ENCODE measurements at regions not wholly inside any gene's neighbourhood (a gene's known extent, or its start where the extent isn't known, plus 50 kb on each side); places are given as distances from the start of the nearest gene placed in this dataset.

DNA sequence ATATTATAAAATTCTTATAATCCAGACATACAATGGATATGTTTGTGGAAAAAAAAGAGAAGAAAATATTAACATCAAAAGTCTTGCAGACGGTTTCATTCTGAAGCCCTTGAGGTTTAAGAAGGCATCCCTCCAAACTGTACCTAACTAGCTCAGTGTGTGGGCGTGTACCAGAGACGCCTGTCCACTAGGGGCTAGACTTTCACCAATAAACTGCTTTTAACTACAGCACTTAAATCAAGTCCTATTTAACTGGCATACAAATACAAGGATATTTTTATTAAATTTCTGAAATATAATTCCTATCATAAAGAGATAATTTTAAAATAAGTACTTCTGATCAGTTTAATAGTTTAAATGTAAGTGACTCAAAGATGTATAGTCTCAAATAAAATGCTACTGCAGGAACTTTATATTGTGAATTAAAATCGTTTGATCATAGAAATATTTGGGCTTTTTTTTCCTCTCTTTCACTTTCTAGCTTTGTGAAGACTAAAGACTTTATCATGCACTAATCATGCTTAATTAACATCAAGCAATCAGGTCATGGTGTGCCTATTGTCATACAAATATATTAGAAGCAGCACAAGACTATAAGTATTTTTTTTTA, 437.7 kb downstream of the SATB2 start:
- DNase-seq = no peak

DNA sequence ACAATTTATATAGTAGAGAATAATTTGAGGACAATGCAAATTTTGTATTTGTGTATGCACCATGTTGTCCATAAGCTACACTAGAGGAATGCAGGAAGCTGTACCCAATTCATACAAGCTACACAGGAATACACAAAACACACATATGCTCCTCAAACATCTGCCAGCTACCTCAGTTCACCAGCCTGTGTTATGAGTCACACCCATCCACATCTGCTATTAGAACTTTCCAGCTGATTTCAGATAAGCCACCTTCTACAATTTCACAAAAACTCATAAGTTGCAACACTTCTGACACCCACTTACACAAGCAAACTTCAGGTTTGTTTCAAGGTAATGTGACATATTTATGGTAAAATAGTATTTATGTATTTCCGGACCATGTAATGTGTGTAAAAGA, 438.9 kb downstream of the SATB2 start:
- DNase-seq = no peak

DNA sequence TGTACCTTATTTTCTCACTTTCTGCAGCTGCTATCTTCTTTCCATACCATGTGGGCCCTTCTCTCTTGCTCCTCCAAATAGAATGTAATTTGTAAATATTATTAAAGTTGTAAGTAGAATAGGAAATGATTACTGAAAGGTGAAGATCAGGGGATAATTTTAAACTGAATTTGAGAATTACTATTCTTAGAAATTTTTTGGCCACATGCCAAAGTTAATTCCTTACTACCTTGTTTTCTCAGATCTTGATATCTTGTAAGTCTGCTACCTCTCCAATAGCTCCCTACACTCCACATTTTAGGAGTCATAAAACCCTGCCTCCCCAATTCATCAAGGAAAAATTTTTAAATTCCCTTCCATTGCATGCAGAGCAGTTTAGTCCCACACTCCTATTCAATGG, 442.7 kb downstream of the SATB2 start:
- no peak for DNase-seq

DNA sequence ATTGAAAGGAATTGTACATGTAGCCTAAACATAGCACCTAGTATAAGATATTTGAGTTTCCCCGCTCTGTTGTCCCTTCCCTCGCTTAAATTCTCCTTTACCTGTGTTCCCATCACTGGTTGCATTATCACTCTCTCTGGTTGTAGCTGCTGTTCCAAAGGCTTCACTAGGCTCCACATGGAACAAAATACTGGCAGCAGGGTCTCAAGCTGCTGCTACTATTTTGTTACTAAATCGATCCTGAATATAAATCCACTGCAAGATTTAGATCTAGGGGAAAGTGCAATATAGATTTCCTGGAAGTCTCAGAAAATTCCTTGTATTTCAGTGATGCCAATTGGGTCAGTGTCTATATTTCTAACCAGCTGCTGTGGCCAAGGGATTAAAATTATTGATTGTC, 443.5 kb downstream of the SATB2 start:
- DNase-seq = no peak

DNA sequence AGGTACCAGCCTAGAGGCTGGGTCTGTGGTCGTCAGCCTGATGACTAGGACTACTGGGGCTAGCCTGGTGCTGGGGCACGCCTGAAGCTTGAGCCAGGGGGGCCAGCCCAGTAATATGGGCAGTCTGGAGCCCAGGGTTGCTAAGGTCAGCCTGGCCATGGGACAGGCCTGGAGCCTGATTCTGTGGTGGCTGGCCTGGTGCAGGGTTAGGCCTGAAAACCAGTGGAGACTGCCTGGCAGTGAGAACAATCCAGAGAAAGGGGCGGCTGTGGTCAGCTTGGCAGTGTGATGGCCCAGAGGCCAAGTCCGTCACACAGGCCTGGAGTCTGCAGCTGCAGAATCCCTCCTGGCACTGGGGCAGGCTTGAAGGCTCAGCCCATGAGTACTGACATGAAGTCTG, 445.8 kb downstream of the SATB2 start:
- no peak for DNase-seq

DNA sequence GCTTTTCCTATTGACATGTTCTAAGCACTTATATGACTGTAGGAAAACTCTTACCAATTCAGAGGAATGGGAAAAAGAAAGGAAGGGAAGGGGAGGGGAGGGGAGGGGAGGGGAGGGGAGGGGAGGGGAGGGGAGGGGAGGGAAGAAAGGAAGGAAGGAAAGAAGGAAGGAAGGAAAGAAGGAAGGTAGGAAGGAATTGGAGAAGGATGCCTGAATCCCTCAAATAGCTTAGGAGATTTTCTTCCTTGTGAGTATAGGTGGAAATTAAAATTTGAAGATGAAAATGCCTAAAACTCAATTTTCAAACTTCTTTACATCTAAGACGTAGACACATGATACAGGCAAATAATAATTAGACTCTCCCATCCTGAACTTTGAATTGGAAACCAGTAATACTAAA, 463.1 kb downstream of the SATB2 start:
- DNase-seq = no peak

DNA sequence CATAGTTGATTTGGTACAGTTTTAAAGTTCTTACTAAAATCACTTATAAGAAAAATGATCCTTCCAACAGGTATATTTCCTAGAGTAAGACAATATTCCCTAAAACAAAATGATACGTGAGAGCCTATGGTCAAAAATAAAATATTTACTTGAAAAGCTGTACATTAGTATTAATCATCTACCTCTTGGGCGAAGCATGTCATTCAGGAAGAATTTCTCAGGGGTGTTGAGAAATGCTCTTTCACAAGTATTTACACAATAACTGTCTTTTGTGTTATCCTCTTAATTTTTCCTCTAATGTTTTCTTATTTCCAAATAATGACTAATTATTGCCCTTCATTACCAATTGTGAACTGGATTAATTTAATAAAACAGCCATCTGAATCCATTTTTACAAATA, 466.3 kb downstream of the SATB2 start:
- DNase-seq = no peak

DNA sequence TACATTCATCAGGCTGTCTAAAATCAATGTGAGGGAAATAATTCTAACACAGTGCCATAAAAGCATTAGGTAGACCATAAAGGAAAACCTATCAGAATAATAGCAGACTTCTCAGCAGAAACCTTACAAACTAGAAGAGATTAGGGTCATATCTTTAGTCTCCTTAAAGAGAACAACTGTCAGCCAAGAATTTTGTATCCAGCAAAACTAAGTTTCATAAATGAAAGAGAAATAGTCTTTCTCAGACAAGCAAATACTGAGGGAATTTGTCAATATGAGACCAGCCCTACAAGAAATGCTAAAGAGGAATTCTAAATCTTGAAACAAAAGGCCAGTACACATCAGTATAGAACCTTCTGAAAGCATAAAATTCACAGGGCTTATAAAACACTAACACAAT, 482.0 kb downstream of the SATB2 start:
- no peak for DNase-seq

DNA sequence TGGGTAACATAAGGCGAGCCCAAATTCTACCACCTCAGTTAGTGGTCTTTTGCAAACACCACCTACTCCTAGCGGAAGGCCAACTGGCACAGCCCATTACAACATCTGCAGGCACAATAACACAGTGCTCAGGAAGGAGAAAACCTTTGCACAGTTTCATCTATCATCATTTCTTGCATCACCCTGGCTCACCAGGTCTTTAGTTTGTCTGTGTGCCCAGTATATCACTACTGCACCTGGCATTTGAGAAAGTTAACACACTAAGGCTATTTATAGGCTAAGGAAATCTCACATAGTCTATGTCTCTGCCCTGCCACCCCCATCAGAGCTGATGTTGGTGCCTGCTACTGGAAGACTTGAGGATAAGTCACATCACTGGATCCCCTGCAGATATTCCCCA, 484.0 kb downstream of the SATB2 start:
- DNase-seq = no peak

DNA sequence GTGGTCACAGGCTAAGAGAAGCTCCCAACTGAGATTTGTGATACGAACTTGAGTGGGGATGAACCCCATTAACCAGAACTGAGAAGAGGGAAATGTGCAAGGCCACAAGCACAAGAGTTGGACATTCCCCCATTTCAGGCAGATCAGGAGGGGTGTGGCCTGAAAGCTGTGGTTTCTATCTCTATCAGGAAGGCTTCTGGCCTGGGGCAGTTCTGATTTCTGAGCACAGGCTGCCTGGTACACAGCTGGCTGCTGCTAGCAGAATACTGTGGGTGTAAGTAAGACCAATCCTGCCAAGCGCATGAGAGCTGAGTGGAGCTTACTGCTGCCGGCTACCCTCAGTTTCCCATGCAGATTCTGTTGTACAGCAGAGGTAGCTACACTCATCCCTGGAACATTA, 484.6 kb downstream of the SATB2 start:
- no peak for DNase-seq

DNA sequence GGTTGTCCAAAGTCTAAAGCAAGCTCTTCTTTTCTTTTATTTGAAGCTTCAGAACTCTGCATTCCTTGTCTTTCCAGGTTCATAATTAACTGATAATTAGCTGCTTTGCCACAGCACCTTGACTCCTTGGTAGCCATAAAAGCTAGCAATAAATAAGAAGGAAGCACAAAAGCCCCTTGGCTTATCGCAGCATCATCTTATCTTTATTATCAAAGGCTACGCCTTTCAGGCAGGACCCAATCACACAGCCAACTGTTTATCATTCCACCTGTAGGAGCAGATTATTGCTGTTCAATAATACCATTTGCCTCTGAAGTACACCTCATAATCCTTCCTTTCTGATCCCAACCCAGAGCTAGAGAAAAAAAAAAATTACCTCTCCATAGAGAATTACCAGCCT, 489.2 kb downstream of the SATB2 start:
- no peak for DNase-seq

DNA sequence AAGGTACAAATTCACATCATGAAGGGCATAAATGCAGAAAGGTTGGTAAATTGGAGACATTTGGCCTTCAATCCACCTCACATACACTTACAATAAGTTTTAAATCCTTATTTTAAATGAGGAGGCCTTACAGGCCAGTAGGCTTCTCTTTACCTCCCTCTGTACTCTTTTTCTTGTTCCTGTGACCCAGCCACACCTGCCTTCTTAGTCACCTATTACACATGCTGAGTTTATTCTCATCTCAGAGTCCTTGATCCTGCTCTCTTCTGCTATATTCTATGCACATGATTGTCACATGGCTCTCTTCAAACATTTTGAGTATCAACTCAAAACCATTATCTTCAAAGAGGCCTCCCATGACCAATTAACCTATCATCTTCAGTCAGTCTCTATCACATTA, 491.5 kb downstream of the SATB2 start:
- DNase-seq = no peak

DNA sequence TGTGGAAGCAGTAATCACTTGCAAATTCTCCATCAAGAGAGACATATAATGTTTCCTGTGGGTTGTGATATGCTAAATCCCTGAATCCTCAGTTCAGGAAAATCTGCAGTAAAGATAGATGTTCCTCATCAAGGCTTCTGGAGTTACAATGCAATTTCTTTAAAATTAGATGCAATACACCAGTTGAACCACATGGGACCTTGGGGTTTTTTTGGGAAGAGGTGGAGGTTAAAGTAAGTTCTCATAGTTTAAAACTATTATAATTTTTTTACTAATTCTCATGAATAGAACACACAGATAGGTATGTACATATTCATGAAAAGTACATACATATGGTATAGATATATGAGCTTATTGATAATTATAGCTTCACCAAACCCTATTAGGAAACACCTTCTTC, 496.2 kb downstream of the SATB2 start:
- no peak for DNase-seq

DNA sequence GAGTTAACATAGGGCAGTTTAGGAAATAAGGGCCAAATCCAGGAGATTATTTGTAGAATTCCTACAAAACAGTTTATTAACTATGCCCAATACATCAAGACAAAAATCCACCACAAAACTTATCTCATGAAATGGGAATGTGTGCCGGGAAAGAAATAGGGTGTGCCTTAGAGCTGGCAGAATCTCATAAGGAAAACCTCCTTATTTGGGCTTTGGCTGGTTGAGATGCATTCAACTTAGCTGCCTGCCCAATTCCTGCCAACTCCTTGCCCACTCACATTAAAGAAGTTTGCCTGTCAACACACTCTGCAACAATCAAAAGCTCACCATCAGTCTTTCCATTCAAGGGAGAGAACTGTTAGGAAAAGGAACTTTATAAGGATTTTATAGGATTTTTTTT, 500.6 kb downstream of the SATB2 start:
- DNase-seq = no peak

DNA sequence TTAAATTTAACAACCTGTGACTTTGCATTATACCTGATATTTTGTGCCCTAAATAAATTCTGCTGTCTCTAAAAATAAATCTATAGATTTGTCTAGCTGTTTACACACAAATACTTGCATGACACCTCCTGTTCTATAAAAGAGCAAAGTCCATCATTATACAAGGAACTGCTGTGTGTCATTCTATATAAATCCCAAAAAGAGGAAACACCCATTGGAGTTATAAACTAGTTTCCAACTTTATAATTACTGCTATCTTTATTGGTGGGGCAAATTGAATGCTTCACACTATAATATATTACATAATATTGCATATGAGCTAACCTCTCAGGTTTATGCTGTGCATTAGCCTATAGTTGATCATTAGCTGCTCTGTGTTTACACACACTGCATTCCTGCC, 504.4 kb downstream of the SATB2 start:
- DNase-seq = no peak

DNA sequence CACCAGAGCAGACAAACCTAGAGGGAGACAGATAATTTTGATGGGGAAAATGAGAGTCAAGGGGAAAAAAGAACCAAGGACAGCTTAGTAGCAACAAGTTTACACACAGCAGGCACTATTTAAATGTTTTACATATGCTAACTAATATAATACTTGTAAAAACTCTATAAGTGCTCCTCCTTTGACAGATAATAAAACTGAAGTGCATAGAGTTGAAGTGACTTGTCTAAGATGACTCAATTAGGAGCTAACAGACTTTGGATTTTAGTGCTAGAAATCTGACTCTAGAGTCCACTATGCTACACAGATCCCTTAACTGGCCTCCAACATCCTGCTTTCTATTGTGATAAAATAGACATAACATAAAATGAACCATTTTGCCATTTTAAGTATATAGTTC, 506.9 kb downstream of the SATB2 start:
- DNase-seq = no peak

DNA sequence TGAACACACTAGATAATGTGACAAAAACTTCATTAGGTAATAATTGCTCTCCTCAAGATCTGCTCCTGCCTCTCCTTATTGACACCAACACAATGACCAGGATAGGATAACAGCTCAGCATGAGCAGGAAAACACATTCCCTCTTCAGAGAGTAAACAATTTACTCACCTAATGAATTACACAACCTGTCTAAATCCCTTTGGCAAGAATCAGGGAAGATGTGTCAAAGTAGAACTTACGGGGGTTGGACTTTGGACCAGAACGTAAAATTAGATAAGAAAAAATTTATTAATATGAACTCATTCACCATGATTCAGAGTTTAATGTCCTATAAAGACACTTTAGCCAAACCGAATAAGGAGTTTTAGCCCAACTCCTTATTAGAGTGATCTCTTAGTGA, 512.2 kb downstream of the SATB2 start:
- DNase-seq = no peak

DNA sequence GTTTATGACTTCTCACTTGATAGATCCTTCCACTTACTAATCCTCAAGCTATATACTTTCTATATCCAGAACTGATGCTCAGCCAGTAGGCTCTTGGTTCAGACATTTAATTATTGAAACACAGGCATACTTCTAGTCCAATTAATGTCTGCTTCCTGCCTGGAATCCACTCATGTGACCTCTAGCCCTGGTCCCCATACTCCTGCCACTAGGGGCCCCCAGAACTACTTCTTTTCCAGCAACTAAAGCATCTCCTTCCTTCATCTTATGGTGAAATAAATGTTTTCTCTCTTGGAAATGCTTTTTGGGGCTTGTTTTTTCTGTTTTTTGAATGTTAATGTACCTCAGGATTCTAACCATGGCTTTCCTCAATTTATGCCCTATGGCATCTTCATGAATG, 527.6 kb downstream of the SATB2 start:
- no peak for DNase-seq

DNA sequence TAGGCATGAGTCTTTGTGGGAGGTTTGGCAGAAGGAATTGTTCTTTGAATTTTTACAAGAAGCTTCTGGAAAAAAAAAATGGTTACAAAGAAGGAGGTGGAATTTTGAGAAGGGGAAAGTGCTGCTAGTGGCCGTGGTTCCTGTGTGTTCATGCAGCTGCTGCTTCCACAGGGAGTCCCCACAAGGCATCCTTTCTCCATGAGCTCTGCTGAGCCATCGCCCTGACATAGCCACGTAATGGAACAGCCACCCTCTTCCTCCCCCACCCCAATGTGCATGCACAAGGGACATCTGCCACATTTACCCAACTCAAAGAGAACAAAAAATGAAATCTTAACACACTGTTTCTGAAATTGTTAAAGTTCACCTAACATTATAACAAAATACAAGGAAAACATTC, 529.7 kb downstream of the SATB2 start:
- DNase-seq = no peak

DNA sequence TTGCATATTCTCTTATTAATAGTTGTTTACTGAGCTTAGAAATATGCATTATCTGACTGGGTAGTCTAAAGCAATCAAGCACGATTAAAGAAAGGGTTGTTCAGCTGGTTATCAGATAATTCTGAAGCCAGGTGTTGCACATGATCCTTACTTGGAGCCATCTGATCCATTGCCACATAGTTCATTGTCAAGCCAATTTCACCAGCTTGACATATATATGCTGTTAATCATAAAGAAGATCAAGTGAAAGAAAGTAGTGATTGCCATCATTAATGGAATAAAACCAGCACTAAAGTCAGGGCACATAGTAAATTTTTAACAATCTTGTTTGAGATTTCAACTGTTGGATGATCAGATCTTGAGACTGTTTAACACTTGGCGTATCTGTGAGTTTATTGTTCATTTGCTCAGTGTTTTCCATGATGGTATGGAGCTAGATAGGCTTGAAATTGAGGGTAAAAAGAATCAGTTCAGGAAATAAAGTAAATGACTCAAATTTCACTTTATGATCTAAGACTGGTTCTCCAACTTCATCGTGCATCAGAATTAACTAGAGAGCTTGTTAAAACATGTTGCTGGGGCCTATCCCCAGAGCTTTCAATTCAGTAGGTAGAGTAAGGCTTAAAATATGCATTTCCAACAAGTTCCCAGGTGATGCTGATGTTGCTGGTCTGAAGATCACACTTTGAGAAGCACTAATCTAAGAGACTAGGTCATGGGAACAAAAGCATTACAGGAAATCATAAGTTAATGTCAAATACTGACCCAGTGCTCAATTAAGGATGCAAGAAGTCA, 539.6 kb downstream of the SATB2 start:
- DNase-seq = no peak

DNA sequence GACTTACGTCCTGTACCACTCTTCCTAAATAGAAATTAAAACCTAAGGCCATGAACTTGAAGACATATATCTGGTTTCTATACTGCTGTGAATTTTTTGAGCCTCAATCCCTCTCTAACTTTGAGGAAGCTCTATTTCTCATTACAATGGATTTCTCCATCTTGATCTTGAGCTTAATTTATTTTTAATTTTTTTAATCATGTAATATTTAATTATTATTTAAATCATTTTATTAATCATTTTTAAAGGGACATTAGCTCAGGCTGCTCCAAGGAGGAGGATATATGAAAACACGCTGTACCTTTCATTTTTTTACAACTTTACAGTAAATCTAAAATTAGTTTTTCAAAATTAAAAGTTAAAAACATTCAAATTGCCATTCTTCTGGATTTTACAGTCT, 540.5 kb downstream of the SATB2 start:
- no peak for DNase-seq

DNA sequence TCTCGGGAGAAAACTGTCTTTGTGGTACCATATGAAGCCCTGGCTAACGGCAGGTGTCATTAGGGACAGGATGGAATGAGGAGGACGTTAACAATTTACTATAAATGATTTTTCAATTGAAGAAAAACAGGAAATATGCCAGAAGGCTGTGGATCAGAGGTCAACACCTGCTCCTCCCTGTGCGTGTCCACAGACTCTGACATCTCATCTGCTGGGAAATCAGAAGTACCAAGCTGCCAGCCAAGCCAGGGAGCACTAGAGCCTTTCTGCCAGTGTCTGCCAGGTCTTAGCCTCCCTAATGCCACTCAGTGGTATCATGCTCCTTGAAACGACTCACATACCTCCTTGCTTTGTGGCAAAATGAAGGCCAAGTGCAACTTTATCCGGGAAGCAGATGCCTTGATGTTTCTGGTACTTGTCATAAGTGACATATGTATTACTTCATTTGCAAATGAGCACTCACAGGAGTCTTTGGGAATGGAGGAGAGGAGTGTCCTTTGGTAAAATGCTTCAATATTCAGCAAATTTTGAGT, 541.1 kb downstream of the SATB2 start:
- no peak for DNase-seq

DNA sequence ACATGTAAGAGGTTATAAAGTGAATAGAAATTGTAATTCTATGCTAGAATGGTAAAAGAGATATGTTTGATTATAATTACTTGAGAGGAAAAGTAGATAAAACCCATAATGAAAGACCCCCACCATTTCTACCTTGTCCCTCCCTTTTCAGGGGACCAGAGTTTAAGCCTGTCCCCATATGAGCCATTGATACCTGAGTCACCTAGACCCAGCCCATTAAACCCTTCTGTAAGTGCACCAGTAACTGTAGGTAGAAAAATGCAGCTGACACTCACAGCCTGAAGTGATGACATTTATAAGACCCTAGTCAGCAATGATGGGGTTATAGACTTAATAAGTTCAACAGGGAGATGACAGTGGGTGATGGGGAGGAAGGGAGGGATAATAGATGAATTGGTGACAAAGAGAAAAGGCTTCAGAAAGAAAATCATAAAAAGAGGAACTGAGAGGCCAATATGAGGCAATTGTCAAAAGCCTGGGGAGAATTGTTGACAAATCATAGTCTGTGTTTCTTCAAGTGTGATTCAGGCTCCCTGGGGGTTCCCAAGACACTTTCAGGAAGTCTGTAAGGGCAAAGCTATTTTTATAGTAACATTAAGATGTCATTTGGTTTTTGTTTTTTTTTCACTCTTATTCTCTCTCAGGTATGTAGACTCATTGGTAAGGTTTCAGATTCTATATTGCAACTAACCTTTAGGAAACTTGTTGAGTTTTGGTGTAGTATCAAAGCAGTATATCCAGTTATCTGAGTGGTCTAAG, 544.2 kb downstream of the SATB2 start:
- no peak for DNase-seq

Measured in T-helper 2 cell (primary cell).